PFSK-1 (cell line): ENCODE measurements at regions not wholly inside any gene's neighbourhood (a gene's known extent, or its start where the extent isn't known, plus 50 kb on each side); places are given as distances from the start of the nearest gene placed in this dataset.

Experiments used
- POLR2AphosphoS5 ChIP-seq: IDR thresholded peaks from 2 replicates; pipeline ENCODE4 v1.6.1; 2012; ENCODE audit warnings: low read depth, mild to moderate bottlenecking, control low read depth, low read length, moderate library complexity
- SIN3A ChIP-seq: IDR thresholded peaks from 2 replicates; pipeline ENCODE4 v1.6.1; 2012; ENCODE audit warnings: mild to moderate bottlenecking, low read length, moderate library complexity, borderline replicate concordance; ENCODE audit not compliant: insufficient read depth

DNA sequence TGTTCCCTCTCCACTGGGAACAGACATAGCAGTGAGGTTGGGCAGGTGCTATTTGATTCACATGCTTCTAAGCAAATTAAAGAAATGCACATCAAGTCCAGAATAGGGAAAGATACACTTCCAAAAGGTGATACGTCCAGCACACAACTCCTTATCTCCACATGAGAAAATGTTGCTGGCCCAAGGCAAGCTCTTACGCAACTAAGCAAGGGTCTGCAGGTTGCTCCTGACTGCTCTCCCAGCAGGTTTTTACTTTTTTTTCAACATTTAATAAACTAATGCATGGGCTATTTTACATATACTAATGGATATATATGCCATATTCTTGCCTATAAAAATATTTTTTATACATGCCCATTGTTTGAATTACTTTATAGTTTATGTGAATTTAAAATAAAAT is 818.5 kb upstream of the ROBO1 start:
- TF ChIP-seq SIN3A, result no peak
- TF ChIP-seq POLR2AphosphoS5, result no peak
